Upper lobe of left lung (tissue), 4 donors: ENCODE measurements at regions not wholly inside any gene's neighbourhood (a gene's known extent, or its start where the extent isn't known, plus 50 kb on each side); places are given as distances from the start of the nearest gene placed in this dataset.

Experiments used
- EP300 ChIP-seq, 4 donors: sonication (generic); formaldehyde crosslinking; IDR thresholded peaks; one replicate each; pipeline ENCODE4 v1.5.1; 2017; ENCODE audit warnings: antibody characterized with exemption in 4 of 4, control low read depth in 2 of 4
- POLR2A ChIP-seq, 4 donors: fragments of 450-650 bp; IDR thresholded peaks; one replicate each; pipeline ENCODE4 v1.5.1; 2016 to 2017; ENCODE audit warnings: antibody characterized with exemption in 4 of 4, mild to moderate bottlenecking in 2 of 4
- POLR2AphosphoS5 ChIP-seq, 2 donors: sonication (generic); formaldehyde crosslinking; IDR thresholded peaks; one replicate each; pipeline ENCODE4 v1.5.1; 2017; ENCODE audit warnings: antibody characterized with exemption in 2 of 2
- TF ChIP-seq, protein P1 (sequence below), 6 experiments: fragments of 450-650 bp in 4 of 6; fragments of 200-600 bp in 2 of 6; sonication (generic) in 2 of 6; IDR thresholded peaks; one replicate each; pipeline ENCODE4 v1.5.1; 2016 to 2019; ENCODE audit warnings: antibody characterized with exemption in 6 of 6

DNA sequence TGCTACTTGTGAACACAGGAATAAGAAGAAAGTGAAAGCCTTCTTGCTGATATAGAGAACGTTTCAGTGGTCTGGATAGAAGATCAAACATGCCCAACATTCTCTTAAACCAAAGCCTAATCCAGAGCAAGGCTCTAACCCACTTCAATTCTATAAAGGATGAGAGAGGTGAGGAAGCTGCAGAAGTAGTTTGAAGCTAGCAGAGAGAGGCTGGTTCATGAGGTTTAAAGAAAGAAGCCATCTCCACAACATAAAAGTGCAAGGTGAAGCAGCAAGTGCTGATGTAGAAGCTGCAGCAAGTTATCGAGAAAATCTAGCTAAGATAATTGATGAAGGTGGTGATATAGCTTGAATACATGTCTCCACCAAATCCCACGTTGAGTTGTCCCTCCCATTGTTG, 383.3 kb upstream of the ASIC2 start:
- TF ChIP-seq, protein P1, sequence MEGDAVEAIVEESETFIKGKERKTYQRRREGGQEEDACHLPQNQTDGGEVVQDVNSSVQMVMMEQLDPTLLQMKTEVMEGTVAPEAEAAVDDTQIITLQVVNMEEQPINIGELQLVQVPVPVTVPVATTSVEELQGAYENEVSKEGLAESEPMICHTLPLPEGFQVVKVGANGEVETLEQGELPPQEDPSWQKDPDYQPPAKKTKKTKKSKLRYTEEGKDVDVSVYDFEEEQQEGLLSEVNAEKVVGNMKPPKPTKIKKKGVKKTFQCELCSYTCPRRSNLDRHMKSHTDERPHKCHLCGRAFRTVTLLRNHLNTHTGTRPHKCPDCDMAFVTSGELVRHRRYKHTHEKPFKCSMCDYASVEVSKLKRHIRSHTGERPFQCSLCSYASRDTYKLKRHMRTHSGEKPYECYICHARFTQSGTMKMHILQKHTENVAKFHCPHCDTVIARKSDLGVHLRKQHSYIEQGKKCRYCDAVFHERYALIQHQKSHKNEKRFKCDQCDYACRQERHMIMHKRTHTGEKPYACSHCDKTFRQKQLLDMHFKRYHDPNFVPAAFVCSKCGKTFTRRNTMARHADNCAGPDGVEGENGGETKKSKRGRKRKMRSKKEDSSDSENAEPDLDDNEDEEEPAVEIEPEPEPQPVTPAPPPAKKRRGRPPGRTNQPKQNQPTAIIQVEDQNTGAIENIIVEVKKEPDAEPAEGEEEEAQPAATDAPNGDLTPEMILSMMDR (IDR thresholded peaks at IDR 0.05) = no peak
- TF ChIP-seq POLR2A (IDR thresholded peaks at IDR 0.05) = no peak
- no peak for TF ChIP-seq POLR2AphosphoS5 (IDR thresholded peaks at IDR 0.05)
- no peak for TF ChIP-seq EP300 (IDR thresholded peaks at IDR 0.05)
